Fibroblast of lung (primary cell): ENCODE measurements at regions not wholly inside any gene's neighbourhood (a gene's known extent, or its start where the extent isn't known, plus 50 kb on each side); places are given as distances from the start of the nearest gene placed in this dataset.

ENCODE experiments used
- DNase-seq, 2 donors: peaks; one replicate each; pipeline versions ENCODE4 v3.0.0 to v3.0.0-alpha.2; 2010; ENCODE audit warnings: low read depth in 2 of 2
- H2AFZ ChIP-seq: 2 replicates; pipeline ENCODE4 v1.5.1; 2012; ENCODE audit warnings: low read length, control low read depth, inconsistent platforms
- H3K27ac ChIP-seq: 2 replicates; pipeline ENCODE4 v1.5.1; 2011; ENCODE audit warnings: low read length, control low read depth; ENCODE audit not compliant: insufficient read depth
- H3K27me3 ChIP-seq: 2 replicates; pipeline ENCODE4 v1.5.1; 2011; ENCODE audit warnings: mild to moderate bottlenecking, low read length; ENCODE audit not compliant: control insufficient read depth, insufficient read depth
- H3K36me3 ChIP-seq: 2 replicates; pipeline ENCODE4 v1.5.1; 2011; ENCODE audit warnings: low read length; ENCODE audit not compliant: control insufficient read depth, insufficient read depth
- H3K4me1 ChIP-seq: 2 replicates; pipeline ENCODE4 v1.5.1; 2011; ENCODE audit warnings: low read length; ENCODE audit not compliant: control insufficient read depth, insufficient read depth; ENCODE audit errors: extremely low read depth
- H3K4me2 ChIP-seq: 2 replicates; pipeline ENCODE4 v1.5.1; 2011; ENCODE audit warnings: low read length, control low read depth; ENCODE audit not compliant: insufficient read depth; ENCODE audit errors: extremely low read depth
- H3K4me3 ChIP-seq, 4 experiments: fragments of 200-600 bp in 1 of 4; sonication (generic) in 1 of 4; replicated peaks in 1 of 4; 2 replicates each; pipeline ENCODE4 v1.5.1; 2011 to 2016; ENCODE audit warnings: low read length in 4 of 4, low read depth in 3 of 4, mild to moderate bottlenecking in 3 of 4, control low read depth in 2 of 4, inconsistent platforms in 1 of 4, mixed read lengths in 1 of 4; ENCODE audit not compliant: insufficient read depth in 1 of 4; ENCODE audit errors: control extremely low read depth in 1 of 4
- H3K79me2 ChIP-seq: 2 replicates; pipeline ENCODE4 v1.5.1; 2012; ENCODE audit warnings: mild to moderate bottlenecking, low read length, inconsistent platforms; ENCODE audit not compliant: control insufficient read depth, insufficient read depth
- H3K9ac ChIP-seq: 2 replicates; pipeline ENCODE4 v1.5.1; 2011; ENCODE audit warnings: mild to moderate bottlenecking, low read length, control low read depth; ENCODE audit not compliant: insufficient read depth
- H3K9me3 ChIP-seq: 2 replicates; pipeline ENCODE4 v1.5.1; 2012; ENCODE audit warnings: low read depth, low read length; ENCODE audit not compliant: control insufficient read depth, insufficient read depth
- H4K20me1 ChIP-seq: 2 replicates; pipeline ENCODE4 v1.5.1; 2011; ENCODE audit warnings: low read length; ENCODE audit not compliant: control insufficient read depth, insufficient read depth; ENCODE audit errors: extremely low read depth
- EZH2 ChIP-seq: IDR thresholded peaks from 2 replicates; pipeline ENCODE4 v1.5.1; 2012; ENCODE audit warnings: low read length, control low read depth, mild to moderate bottlenecking; ENCODE audit errors: missing control alignments
- TF ChIP-seq, protein P1 (sequence below), 2 donors: IDR thresholded peaks in 1 of 2; conservative IDR thresholded peaks in 1 of 2; 1 replicate in 1 of 2; 2 replicates in 1 of 2; pipeline ENCODE4 v1.5.1; 2011 to 2012; ENCODE audit warnings: low read length in 2 of 2, control low read depth in 1 of 2, inconsistent platforms in 1 of 2, low read depth in 1 of 2, mild to moderate bottlenecking in 1 of 2

DNA sequence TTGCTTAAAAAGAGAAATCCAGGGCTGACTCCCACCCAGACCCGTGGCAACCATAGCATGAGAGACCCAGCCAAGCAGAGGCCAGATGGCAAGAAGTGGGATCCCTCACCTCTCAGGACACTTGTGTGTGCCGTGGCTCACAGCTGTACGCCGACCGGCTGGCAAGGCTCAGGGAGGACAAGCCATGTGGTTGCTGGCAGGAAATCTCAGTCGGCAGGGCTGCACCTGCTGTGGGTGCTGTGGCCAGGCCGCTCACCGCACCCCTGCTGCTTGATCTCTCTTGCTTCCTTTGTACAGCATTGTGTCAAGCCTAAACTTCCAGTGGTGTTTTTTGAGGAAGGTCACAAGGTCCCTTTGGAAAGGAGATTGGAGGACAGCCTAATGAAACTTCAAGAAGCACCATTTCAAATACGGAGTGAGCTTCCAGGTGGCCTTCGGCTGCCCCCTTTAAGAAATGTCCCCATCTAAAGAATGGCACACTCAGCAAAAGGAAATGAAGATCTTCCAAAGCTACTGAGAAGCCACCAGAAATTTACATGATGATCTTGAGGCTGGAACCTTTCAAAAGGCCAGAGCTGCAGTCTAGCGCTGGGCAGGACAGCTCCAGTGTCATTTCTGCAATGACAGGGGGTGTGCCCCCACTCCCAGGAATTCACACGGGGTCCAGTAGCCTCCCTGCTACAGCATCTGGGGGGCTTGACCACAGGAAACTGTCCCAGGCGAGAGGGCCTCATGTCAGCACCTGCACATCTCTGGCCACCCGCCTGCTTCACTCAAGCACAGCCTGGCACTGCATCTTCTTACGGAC lies 409.0 kb upstream of the MGMT start:
- Histone ChIP-seq H3K4me3 (no peak overlapping the region), H3K9me3 (no peaks in the 10 kb centered on the region), H3K36me3 (no peaks in the 10 kb centered on the region), H3K9ac (no peak overlapping the region), H3K4me2 (no peak overlapping the region), H2AFZ (no peak overlapping the region), H3K27ac (no peak overlapping the region), H3K79me2 (no peaks in the 10 kb centered on the region), H3K4me1 (no peaks in the 10 kb centered on the region), H3K27me3 (no peaks in the 10 kb centered on the region), H4K20me1 (no peaks in the 10 kb centered on the region)
- no peak for TF ChIP-seq EZH2
- TF ChIP-seq, protein P1, sequence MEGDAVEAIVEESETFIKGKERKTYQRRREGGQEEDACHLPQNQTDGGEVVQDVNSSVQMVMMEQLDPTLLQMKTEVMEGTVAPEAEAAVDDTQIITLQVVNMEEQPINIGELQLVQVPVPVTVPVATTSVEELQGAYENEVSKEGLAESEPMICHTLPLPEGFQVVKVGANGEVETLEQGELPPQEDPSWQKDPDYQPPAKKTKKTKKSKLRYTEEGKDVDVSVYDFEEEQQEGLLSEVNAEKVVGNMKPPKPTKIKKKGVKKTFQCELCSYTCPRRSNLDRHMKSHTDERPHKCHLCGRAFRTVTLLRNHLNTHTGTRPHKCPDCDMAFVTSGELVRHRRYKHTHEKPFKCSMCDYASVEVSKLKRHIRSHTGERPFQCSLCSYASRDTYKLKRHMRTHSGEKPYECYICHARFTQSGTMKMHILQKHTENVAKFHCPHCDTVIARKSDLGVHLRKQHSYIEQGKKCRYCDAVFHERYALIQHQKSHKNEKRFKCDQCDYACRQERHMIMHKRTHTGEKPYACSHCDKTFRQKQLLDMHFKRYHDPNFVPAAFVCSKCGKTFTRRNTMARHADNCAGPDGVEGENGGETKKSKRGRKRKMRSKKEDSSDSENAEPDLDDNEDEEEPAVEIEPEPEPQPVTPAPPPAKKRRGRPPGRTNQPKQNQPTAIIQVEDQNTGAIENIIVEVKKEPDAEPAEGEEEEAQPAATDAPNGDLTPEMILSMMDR (conservative IDR thresholded peaks at IDR 0.05 in 1 of 2, IDR thresholded peaks at IDR 0.05 in 1 of 2; ENCODE audit: low read depth in 1 of 2, low read length in 2 of 2): no peak
- no peak for DNase-seq

DNA sequence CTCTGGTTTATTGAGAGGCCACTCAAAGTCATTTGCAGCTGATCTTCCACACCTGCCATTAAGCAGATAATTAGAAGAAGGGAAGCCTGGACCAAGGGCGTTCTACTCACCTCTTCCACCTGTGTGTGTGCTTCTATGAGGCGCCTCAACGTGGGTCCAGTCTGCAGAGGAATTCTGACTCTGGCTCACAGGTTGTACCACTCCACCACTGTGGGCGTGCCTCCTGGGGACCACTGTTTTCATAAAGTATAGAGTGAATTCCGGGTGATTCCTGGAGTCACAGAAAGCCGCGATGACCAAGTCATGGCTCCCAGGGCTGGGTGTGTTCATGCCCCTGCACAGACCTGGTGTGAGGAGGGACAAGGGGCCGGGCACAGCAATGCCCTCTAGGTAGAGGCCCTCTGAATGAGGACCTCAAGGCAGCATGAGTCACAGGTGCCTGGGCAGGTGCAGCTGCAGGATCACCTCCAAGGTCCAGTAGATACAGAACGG lies 408.3 kb upstream of the MGMT start:
- H2AFZ ChIP-seq: no peak overlapping the region
- no peaks in the 10 kb centered on the region for H3K79me2 ChIP-seq
- H3K36me3 ChIP-seq: no peaks in the 10 kb centered on the region
- TF ChIP-seq, protein P1 (conservative IDR thresholded peaks at IDR 0.05 in 1 of 2, IDR thresholded peaks at IDR 0.05 in 1 of 2; ENCODE audit: low read depth in 1 of 2, low read length in 2 of 2): no peak
- no peak for DNase-seq
- no peak overlapping the region for H3K4me3 ChIP-seq
- no peaks in the 10 kb centered on the region for H3K27me3 ChIP-seq
- H3K27ac ChIP-seq: no peak overlapping the region
- H3K4me1 ChIP-seq: no peaks in the 10 kb centered on the region
- H3K4me2 ChIP-seq: no peak overlapping the region
- H4K20me1 ChIP-seq: no peaks in the 10 kb centered on the region
- H3K9ac ChIP-seq: no peak overlapping the region
- H3K9me3 ChIP-seq: no peaks in the 10 kb centered on the region

DNA sequence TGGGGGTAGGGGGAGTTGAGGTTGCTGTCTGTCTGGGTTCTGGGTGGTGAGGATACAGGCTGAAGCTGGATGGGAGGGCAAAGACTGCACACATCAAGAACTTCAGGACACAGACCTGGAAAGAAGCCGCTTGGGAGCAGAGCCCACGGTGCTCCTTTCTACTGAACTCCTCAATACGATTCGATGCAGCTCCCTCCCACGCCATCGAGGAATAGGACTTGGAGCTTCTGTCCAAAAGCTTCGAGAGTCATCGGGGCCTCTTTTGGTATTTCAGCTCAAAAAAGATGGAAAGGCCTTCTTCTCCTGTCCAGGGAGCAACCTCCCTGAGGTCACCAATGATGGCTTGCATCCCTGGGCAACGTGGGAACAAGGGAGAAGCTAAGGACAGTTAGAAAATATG lies 407.1 kb upstream of the MGMT start:
- Histone ChIP-seq H3K9me3 (no peaks in the 10 kb centered on the region), H3K4me2 (no peak overlapping the region), H3K27me3 (no peaks in the 10 kb centered on the region), H3K36me3 (no peaks in the 10 kb centered on the region), H3K9ac (no peak overlapping the region), H4K20me1 (no peaks in the 10 kb centered on the region), H3K27ac (no peak overlapping the region), H3K4me1 (no peaks in the 10 kb centered on the region), H3K79me2 (no peaks in the 10 kb centered on the region), H3K4me3 (no peak overlapping the region), H2AFZ (no peak overlapping the region)
- TF ChIP-seq, protein P1 (conservative IDR thresholded peaks at IDR 0.05 in 1 of 2, IDR thresholded peaks at IDR 0.05 in 1 of 2; ENCODE audit: low read depth in 1 of 2, low read length in 2 of 2): no peak
- no peak for DNase-seq
